ENCODE measurements at regions not wholly inside any gene's neighbourhood (a gene's known extent, or its start where the extent isn't known, plus 50 kb on each side); places are given as distances from the start of the nearest gene placed in this dataset.

DNA sequence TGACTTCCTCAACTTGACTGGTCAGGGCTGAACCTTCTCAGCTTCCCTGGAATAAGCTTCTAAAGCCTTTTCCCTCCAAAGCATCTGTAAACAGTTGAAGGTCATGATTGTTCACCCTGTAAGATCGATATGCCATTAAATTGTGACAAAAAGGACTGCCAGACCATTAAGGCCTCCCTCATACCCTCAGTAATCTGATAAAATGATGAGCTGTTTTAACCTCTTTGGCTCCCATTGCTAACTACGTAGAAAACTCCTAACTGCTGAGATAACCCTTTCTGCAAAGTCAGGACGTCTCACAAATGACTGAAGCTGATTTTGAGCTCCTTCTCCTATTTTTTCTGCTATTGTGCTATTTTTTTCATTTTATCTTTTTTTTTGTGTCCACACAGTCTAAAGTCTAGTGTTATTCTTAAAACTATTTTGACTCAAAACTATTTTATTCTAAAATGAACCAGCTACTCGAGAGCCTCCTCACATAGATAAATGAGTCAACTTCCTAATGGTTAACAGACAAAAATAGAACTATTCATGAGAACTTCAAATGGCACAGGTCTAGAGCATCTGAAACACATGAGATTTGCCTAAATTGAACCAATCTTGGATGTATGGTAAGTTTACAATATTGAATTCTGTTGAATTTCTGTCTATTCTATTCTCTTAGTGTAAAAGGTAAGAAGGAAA lies 395.6 kb upstream of the TLE4 start:
- no peaks in the 10 kb centered on the region for H3K9me3 ChIP-seq (ENCODE audit: control insufficient read depth, insufficient read depth, low read length)
- ATAC-seq (no peak), DNase-seq (no peak)
- Mint-ChIP-seq H3K4me1 (no peaks in the 10 kb centered on the region), H3K9me3 (peaks cover 0 to 4% of the 10 kb centered on the region in 2 donors), H3K36me3 (no peaks in the 10 kb centered on the region), H3K27me3 (ENCODE audit: low read depth in 2 of 2) (no peaks in the 10 kb centered on the region), H3K4me3 (no peak overlapping the region), H3K27ac (no peak overlapping the region)
- no peak overlapping the region for H3K27ac ChIP-seq (ENCODE audit: low read length)
- TF ChIP-seq, protein P1, sequence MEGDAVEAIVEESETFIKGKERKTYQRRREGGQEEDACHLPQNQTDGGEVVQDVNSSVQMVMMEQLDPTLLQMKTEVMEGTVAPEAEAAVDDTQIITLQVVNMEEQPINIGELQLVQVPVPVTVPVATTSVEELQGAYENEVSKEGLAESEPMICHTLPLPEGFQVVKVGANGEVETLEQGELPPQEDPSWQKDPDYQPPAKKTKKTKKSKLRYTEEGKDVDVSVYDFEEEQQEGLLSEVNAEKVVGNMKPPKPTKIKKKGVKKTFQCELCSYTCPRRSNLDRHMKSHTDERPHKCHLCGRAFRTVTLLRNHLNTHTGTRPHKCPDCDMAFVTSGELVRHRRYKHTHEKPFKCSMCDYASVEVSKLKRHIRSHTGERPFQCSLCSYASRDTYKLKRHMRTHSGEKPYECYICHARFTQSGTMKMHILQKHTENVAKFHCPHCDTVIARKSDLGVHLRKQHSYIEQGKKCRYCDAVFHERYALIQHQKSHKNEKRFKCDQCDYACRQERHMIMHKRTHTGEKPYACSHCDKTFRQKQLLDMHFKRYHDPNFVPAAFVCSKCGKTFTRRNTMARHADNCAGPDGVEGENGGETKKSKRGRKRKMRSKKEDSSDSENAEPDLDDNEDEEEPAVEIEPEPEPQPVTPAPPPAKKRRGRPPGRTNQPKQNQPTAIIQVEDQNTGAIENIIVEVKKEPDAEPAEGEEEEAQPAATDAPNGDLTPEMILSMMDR (IDR thresholded peaks at IDR 0.05) = no peak
- no peaks in the 10 kb centered on the region for H3K4me1 ChIP-seq (ENCODE audit: control insufficient read depth, insufficient read depth, low read length)
- H3K4me3 ChIP-seq (ENCODE audit: low read length) = no peak overlapping the region
- no peaks in the 10 kb centered on the region for H3K27me3 ChIP-seq (ENCODE audit: control insufficient read depth, insufficient read depth, low read length)
- intact Hi-C loops (cut with micrococcal nuclease) = no loop called here
- H3K36me3 ChIP-seq (ENCODE audit: control insufficient read depth, insufficient read depth, low read length) = no peaks in the 10 kb centered on the region
- WGBS (ENCODE audit: insufficient coverage) = 67% methylated on average over 4 of the region's 4 CpGs

DNA sequence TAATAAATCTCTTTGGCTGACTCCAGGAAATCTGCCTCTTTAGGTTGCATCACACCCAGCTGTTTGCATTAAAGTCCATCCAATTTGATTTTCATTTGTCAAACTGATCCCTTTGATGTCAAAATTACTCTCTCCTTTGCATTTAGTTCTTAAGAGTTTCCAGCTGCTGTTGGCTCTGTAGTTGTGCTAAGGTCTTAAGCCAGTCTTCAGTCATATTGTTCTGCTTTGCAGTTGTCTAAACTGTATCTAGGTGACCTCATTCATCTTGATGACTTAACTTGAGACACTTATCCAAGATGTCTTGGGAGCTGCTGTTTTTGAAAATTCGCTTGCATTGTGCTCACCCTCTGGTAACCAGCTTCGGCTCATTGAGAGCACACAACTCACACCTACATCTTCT lies 386.9 kb upstream of the TLE4 start:
- peaks cover 2 to 9% of the 10 kb centered on the region in 2 donors for H3K9me3 Mint-ChIP-seq
- no peak for ATAC-seq
- H3K4me3 ChIP-seq (ENCODE audit: low read length) = no peak overlapping the region

DNA sequence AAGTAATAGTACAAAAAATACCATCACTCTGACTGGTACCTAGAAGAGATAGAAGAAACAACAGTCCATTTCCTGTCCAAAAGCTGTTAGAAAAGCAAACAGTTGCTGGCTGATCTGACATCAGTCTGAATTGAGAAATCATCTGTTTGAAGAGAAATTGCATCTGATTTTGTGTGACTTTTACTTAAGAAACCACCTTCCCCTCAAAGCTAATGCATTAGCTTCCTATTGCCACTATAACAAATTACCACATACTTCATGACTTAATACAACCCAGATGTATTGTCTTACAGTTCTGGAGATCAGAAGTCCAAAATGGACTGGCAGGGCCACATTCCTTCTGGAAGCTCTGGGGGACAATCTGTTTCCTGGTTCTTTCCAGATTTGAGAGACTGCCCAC lies 385.9 kb upstream of the TLE4 start:
- TF ChIP-seq, protein P1 (IDR thresholded peaks at IDR 0.05) = no peak
- Histone ChIP-seq H3K4me3 (ENCODE audit: low read length) (no peak overlapping the region), H3K27me3 (ENCODE audit: control insufficient read depth, insufficient read depth, low read length) (no peaks in the 10 kb centered on the region), H3K4me1 (ENCODE audit: control insufficient read depth, insufficient read depth, low read length) (no peaks in the 10 kb centered on the region), H3K36me3 (ENCODE audit: control insufficient read depth, insufficient read depth, low read length) (no peaks in the 10 kb centered on the region), H3K9me3 (ENCODE audit: control insufficient read depth, insufficient read depth, low read length) (no peaks in the 10 kb centered on the region), H3K27ac (ENCODE audit: low read length) (no peak overlapping the region)
- Mint-ChIP-seq H3K9me3 (peaks cover 2 to 6% of the 10 kb centered on the region in 2 donors), H3K27ac (no peak overlapping the region), H3K36me3 (no peaks in the 10 kb centered on the region), H3K4me1 (no peaks in the 10 kb centered on the region), H3K27me3 (ENCODE audit: low read depth in 2 of 2) (no peaks in the 10 kb centered on the region), H3K4me3 (no peak overlapping the region)
- intact Hi-C loops (cut with micrococcal nuclease) = no loop called here
- DNase-seq (no peak), ATAC-seq (no peak)

More for the DNA sequence above, 386.9 kb upstream of the TLE4 start:
- H3K4me3 Mint-ChIP-seq = no peak overlapping the region
- TF ChIP-seq, protein P1 (IDR thresholded peaks at IDR 0.05) = no peak
- 84% methylated on average over 2 of the region's 2 CpGs for WGBS (ENCODE audit: insufficient coverage)
- Histone ChIP-seq H3K27me3 (ENCODE audit: control insufficient read depth, insufficient read depth, low read length) (no peaks in the 10 kb centered on the region), H3K36me3 (ENCODE audit: control insufficient read depth, insufficient read depth, low read length) (no peaks in the 10 kb centered on the region), H3K4me1 (ENCODE audit: control insufficient read depth, insufficient read depth, low read length) (no peaks in the 10 kb centered on the region), H3K27ac (ENCODE audit: low read length) (no peak overlapping the region), H3K9me3 (ENCODE audit: control insufficient read depth, insufficient read depth, low read length) (no peaks in the 10 kb centered on the region)
- no peak for DNase-seq
- no peaks in the 10 kb centered on the region for H3K36me3 Mint-ChIP-seq
- H3K27ac Mint-ChIP-seq = no peak overlapping the region
- H3K27me3 Mint-ChIP-seq (ENCODE audit: low read depth in 2 of 2) = no peaks in the 10 kb centered on the region
- no peaks in the 10 kb centered on the region for H3K4me1 Mint-ChIP-seq
- intact Hi-C loops (cut with micrococcal nuclease) = no loop called here

DNA sequence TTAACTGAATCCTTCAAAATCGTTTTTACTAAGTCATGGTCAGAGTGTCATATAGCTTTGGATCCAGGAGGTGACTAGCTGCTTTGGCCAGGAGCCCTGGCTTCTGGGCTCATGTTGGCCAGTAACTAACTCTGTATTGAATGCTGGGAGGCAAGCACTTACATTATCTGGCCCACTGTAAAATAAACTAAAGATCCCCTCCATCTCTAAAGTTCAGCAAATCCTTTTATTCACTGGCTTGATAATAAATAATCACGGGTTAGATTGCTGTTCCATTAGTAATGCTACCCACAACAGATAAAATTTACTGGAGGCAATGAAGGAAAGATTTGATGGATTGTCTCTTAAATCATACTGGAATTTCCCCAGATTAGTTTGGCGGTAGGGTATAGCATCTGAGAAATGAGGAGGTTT lies 382.2 kb upstream of the TLE4 start:
- Mint-ChIP-seq H3K4me1 (no peaks in the 10 kb centered on the region), H3K4me3 (no peak overlapping the region), H3K36me3 (no peaks in the 10 kb centered on the region), H3K27me3 (ENCODE audit: low read depth in 2 of 2) (peaks cover 0 to 3% of the 10 kb centered on the region in 2 donors), H3K27ac (no peak overlapping the region), H3K9me3 (peaks cover 2 to 6% of the 10 kb centered on the region in 2 donors)
- WGBS (ENCODE audit: insufficient coverage) = 82% methylated on average over 2 of the region's 3 CpGs
- Histone ChIP-seq H3K27me3 (ENCODE audit: control insufficient read depth, insufficient read depth, low read length) (no peaks in the 10 kb centered on the region), H3K4me3 (ENCODE audit: low read length) (no peak overlapping the region), H3K9me3 (ENCODE audit: control insufficient read depth, insufficient read depth, low read length) (no peaks in the 10 kb centered on the region), H3K4me1 (ENCODE audit: control insufficient read depth, insufficient read depth, low read length) (no peaks in the 10 kb centered on the region), H3K27ac (ENCODE audit: low read length) (no peak overlapping the region), H3K36me3 (ENCODE audit: control insufficient read depth, insufficient read depth, low read length) (no peaks in the 10 kb centered on the region)
- DNase-seq (no peak), ATAC-seq (no peak)
- intact Hi-C loops (cut with micrococcal nuclease) = no loop called here
- TF ChIP-seq, protein P1 (IDR thresholded peaks at IDR 0.05) = no peak
